ENCODE measurements at regions not wholly inside any gene's neighbourhood (a gene's known extent, or its start where the extent isn't known, plus 50 kb on each side); places are given as distances from the start of the nearest gene placed in this dataset.

- Histone ChIP-seq H3K4me2 (ENCODE audit: insufficient read depth, low read length, poor library complexity, severe bottlenecking) (no peak overlapping the region), H4K91ac (ENCODE audit: low read depth, low read length, poor library complexity) (no peak overlapping the region), H3K9me3 (replicated peaks in 1 of 2; ENCODE audit: control insufficient read depth in 2 of 2, insufficient read depth in 1 of 2, low read depth in 1 of 2, low read length in 2 of 2) (peaks cover 6 to 40% of the 10 kb centered on the region in 2 donors), H3K36me3 (replicated peaks in 1 of 2; ENCODE audit: control insufficient read depth in 2 of 2, insufficient read depth in 2 of 2, low read length in 2 of 2) (no peaks in the 10 kb centered on the region), H3K79me1 (ENCODE audit: low read depth, low read length) (peaks cover 4% of the 10 kb centered on the region), H3K4ac (ENCODE audit: low read length) (no peak overlapping the region), H3K9ac (ENCODE audit: low read depth, low read length, poor library complexity) (no peak overlapping the region), H2BK5ac (ENCODE audit: low read length) (peak overlapping the region; percentile 66), H3K27me3 (ENCODE audit: control insufficient read depth in 3 of 3, insufficient read depth in 3 of 3, low read depth in 1 of 3, low read length in 3 of 3) (no peaks in the 10 kb centered on the region), H3K27ac (replicated peaks; ENCODE audit: low read length) (no peak overlapping the region), H3K14ac (ENCODE audit: low read length) (peak overlapping the region; percentile 8), H3K4me1 (ENCODE audit: control insufficient read depth in 2 of 2, insufficient read depth in 1 of 2, low read depth in 1 of 2, low read length in 2 of 2) (no peaks in the 10 kb centered on the region), H3K18ac (ENCODE audit: low read length) (no peak overlapping the region), H4K8ac (ENCODE audit: low read depth, low read length) (peak overlapping the region; percentile 86), H2AK5ac (ENCODE audit: low read depth, low read length) (no peak overlapping the region), H2BK120ac (ENCODE audit: low read depth, low read length) (no peak overlapping the region), H2BK12ac (ENCODE audit: low read length) (no peak overlapping the region), H3K23ac (ENCODE audit: low read depth, low read length, poor library complexity) (no peak overlapping the region), H2BK15ac (ENCODE audit: low read length) (no peak overlapping the region), H2AFZ (ENCODE audit: low read length) (no peak overlapping the region), H3K4me3 (ENCODE audit: low read length in 2 of 2) (no peak overlapping the region)
- no CpG with 5 or more reads among the region's 20 CpGs for WGBS, 2 donors (ENCODE audit: extremely low coverage in 2 of 2, insufficient read length in 2 of 2, insufficient replicate concordance in 1 of 2)
- DNase-seq (ENCODE audit: low spot score): no peak
These were observed 116.1 kb downstream of the METRNL start for GRCh38 chr17:83195330-83196023.

GRCh38 chr17:83196024-83196365, 116.6 kb downstream of the METRNL start:
- H3K36me3 ChIP-seq (replicated peaks in 1 of 2; ENCODE audit: control insufficient read depth in 2 of 2, insufficient read depth in 2 of 2, low read length in 2 of 2): no peaks in the 10 kb centered on the region
- peak overlapping the region; percentile 66 for H2BK5ac ChIP-seq (ENCODE audit: low read length)
- no peak overlapping the region for H2AFZ ChIP-seq (ENCODE audit: low read length)
- no peaks in the 10 kb centered on the region for H3K27me3 ChIP-seq (ENCODE audit: control insufficient read depth in 3 of 3, insufficient read depth in 3 of 3, low read depth in 1 of 3, low read length in 3 of 3)
- no peak overlapping the region for H2AK5ac ChIP-seq (ENCODE audit: low read depth, low read length)
- no peak overlapping the region for H2BK12ac ChIP-seq (ENCODE audit: low read length)
- WGBS, 2 donors (ENCODE audit: extremely low coverage in 2 of 2, insufficient read length in 2 of 2, insufficient replicate concordance in 1 of 2): no CpG with 5 or more reads among the region's 9 CpGs
- no peak overlapping the region for H2BK120ac ChIP-seq (ENCODE audit: low read depth, low read length)
- H3K18ac ChIP-seq (ENCODE audit: low read length): no peak overlapping the region
- H3K79me1 ChIP-seq (ENCODE audit: low read depth, low read length): peaks cover 4% of the 10 kb centered on the region
- no peak overlapping the region for H2BK15ac ChIP-seq (ENCODE audit: low read length)
- no peak for DNase-seq (ENCODE audit: low spot score)
- no peak overlapping the region for H4K8ac ChIP-seq (ENCODE audit: low read depth, low read length)
- no peak overlapping the region for H4K91ac ChIP-seq (ENCODE audit: low read depth, low read length, poor library complexity)
- H3K4me1 ChIP-seq (ENCODE audit: control insufficient read depth in 2 of 2, insufficient read depth in 1 of 2, low read depth in 1 of 2, low read length in 2 of 2): no peaks in the 10 kb centered on the region
- no peak overlapping the region for H3K4ac ChIP-seq (ENCODE audit: low read length)
- H3K9me3 ChIP-seq (replicated peaks in 1 of 2; ENCODE audit: control insufficient read depth in 2 of 2, insufficient read depth in 1 of 2, low read depth in 1 of 2, low read length in 2 of 2): peaks cover 6 to 41% of the 10 kb centered on the region in 2 donors
- H3K4me3 ChIP-seq (ENCODE audit: low read length in 2 of 2): no peak overlapping the region
- H3K27ac ChIP-seq (replicated peaks; ENCODE audit: low read length): no peak overlapping the region
- H3K4me2 ChIP-seq (ENCODE audit: insufficient read depth, low read length, poor library complexity, severe bottlenecking): no peak overlapping the region
- H3K14ac ChIP-seq (ENCODE audit: low read length): no peak overlapping the region
- no peak overlapping the region for H3K9ac ChIP-seq (ENCODE audit: low read depth, low read length, poor library complexity)
- no peak overlapping the region for H3K23ac ChIP-seq (ENCODE audit: low read depth, low read length, poor library complexity)

GRCh38 chr17:83196366-83196765, 117.0 kb downstream of the METRNL start:
- Histone ChIP-seq H3K4ac (ENCODE audit: low read length) (no peak overlapping the region), H4K91ac (ENCODE audit: low read depth, low read length, poor library complexity) (no peak overlapping the region), H3K27me3 (ENCODE audit: control insufficient read depth in 3 of 3, insufficient read depth in 3 of 3, low read depth in 1 of 3, low read length in 3 of 3) (peaks cover 0 to 2% (median 0%) of the 10 kb centered on the region in 3 experiments), H3K4me2 (ENCODE audit: insufficient read depth, low read length, poor library complexity, severe bottlenecking) (no peak overlapping the region), H3K9me3 (replicated peaks in 1 of 2; ENCODE audit: control insufficient read depth in 2 of 2, insufficient read depth in 1 of 2, low read depth in 1 of 2, low read length in 2 of 2) (peaks cover 6 to 44% of the 10 kb centered on the region in 2 donors), H2AK5ac (ENCODE audit: low read depth, low read length) (no peak overlapping the region), H3K79me1 (ENCODE audit: low read depth, low read length) (peaks cover 4% of the 10 kb centered on the region), H3K18ac (ENCODE audit: low read length) (peak overlapping the region; percentile 17), H2BK5ac (ENCODE audit: low read length) (no peak overlapping the region), H3K9ac (ENCODE audit: low read depth, low read length, poor library complexity) (no peak overlapping the region), H3K27ac (replicated peaks; ENCODE audit: low read length) (no peak overlapping the region), H3K36me3 (replicated peaks in 1 of 2; ENCODE audit: control insufficient read depth in 2 of 2, insufficient read depth in 2 of 2, low read length in 2 of 2) (no peaks in the 10 kb centered on the region), H3K14ac (ENCODE audit: low read length) (no peak overlapping the region), H2BK15ac (ENCODE audit: low read length) (no peak overlapping the region), H3K4me3 (ENCODE audit: low read length in 2 of 2) (no peak overlapping the region), H3K23ac (ENCODE audit: low read depth, low read length, poor library complexity) (no peak overlapping the region), H2BK120ac (ENCODE audit: low read depth, low read length) (no peak overlapping the region), H2BK12ac (ENCODE audit: low read length) (no peak overlapping the region), H2AFZ (ENCODE audit: low read length) (no peak overlapping the region), H3K4me1 (ENCODE audit: control insufficient read depth in 2 of 2, insufficient read depth in 1 of 2, low read depth in 1 of 2, low read length in 2 of 2) (no peaks in the 10 kb centered on the region), H4K8ac (ENCODE audit: low read depth, low read length) (no peak overlapping the region)
- no CpG with 5 or more reads among the region's 10 CpGs for WGBS, 2 donors (ENCODE audit: extremely low coverage in 2 of 2, insufficient read length in 2 of 2, insufficient replicate concordance in 1 of 2)
- DNase-seq (ENCODE audit: low spot score): no peak

GRCh38 chr17:83196973-83197880, 117.8 kb downstream of the METRNL start:
- Histone ChIP-seq H3K23ac (ENCODE audit: low read depth, low read length, poor library complexity) (no peak overlapping the region), H2BK5ac (ENCODE audit: low read length) (no peak overlapping the region), H3K4me3 (ENCODE audit: low read length in 2 of 2) (no peak overlapping the region), H2BK120ac (ENCODE audit: low read depth, low read length) (no peak overlapping the region), H3K9me3 (replicated peaks in 1 of 2; ENCODE audit: control insufficient read depth in 2 of 2, insufficient read depth in 1 of 2, low read depth in 1 of 2, low read length in 2 of 2) (peaks cover 6 to 44% of the 10 kb centered on the region in 2 donors), H2AFZ (ENCODE audit: low read length) (no peak overlapping the region), H2BK12ac (ENCODE audit: low read length) (no peak overlapping the region), H2AK5ac (ENCODE audit: low read depth, low read length) (no peak overlapping the region), H3K79me1 (ENCODE audit: low read depth, low read length) (peaks cover 4% of the 10 kb centered on the region), H3K9ac (ENCODE audit: low read depth, low read length, poor library complexity) (no peak overlapping the region), H4K8ac (ENCODE audit: low read depth, low read length) (no peak overlapping the region), H3K4ac (ENCODE audit: low read length) (no peak overlapping the region), H2BK15ac (ENCODE audit: low read length) (no peak overlapping the region), H3K4me1 (ENCODE audit: control insufficient read depth in 2 of 2, insufficient read depth in 1 of 2, low read depth in 1 of 2, low read length in 2 of 2) (no peaks in the 10 kb centered on the region), H3K18ac (ENCODE audit: low read length) (no peak overlapping the region), H3K27ac (replicated peaks; ENCODE audit: low read length) (no peak overlapping the region), H3K4me2 (ENCODE audit: insufficient read depth, low read length, poor library complexity, severe bottlenecking) (no peak overlapping the region), H4K91ac (ENCODE audit: low read depth, low read length, poor library complexity) (no peak overlapping the region), H3K14ac (ENCODE audit: low read length) (no peak overlapping the region), H3K36me3 (replicated peaks in 1 of 2; ENCODE audit: control insufficient read depth in 2 of 2, insufficient read depth in 2 of 2, low read length in 2 of 2) (no peaks in the 10 kb centered on the region), H3K27me3 (ENCODE audit: control insufficient read depth in 3 of 3, insufficient read depth in 3 of 3, low read depth in 1 of 3, low read length in 3 of 3) (peaks cover 0 to 2% (median 0%) of the 10 kb centered on the region in 3 experiments)
- DNase-seq (ENCODE audit: low spot score): no peak
- WGBS, 2 donors (ENCODE audit: extremely low coverage in 2 of 2, insufficient read length in 2 of 2, insufficient replicate concordance in 1 of 2): no CpG with 5 or more reads among the region's 24 CpGs

Measured in neuronal stem cell (in vitro differentiated cells).